IMR-90 (cell line): ENCODE measurements at regions not wholly inside any gene's neighbourhood (a gene's known extent, or its start where the extent isn't known, plus 50 kb on each side); places are given as distances from the start of the nearest gene placed in this dataset.

Source experiments
- ATAC-seq: fragments of 200-7000 bp; cut with Tn5 transposase; 2 replicates; pipeline ENCODE4 v1.9.1; 2020; ENCODE audit warnings: low read depth, mild to moderate bottlenecking, moderate library complexity
- BruUV-seq: library from RNA; stranded (reverse); fragments of 400-500 nt; replicated peaks from 2 replicates; lab custom pipeline; 2021; lab: Mats Ljungman, UMichigan
- CTCF ChIA-PET: fragments of 300-600 bp; formaldehyde crosslinking; extraction: SDS; loops from one replicate; lab custom pipeline; 2021; ENCODE audit warnings: antibody characterized with exemption; lab: Yijun Ruan, JAX
- POLR2A ChIA-PET: fragments of 300-600 bp; sonication (Branson Sonifier 250); formaldehyde crosslinking; loops from one replicate; lab custom pipeline; 2022; ENCODE audit warnings: antibody characterized with exemption; ENCODE audit not compliant: unreplicated experiment; lab: Charles Lee
- DNase-seq: peaks from one replicate; pipeline ENCODE4 v3.0.0; 2013
- H2AFZ ChIP-seq: replicated peaks from 2 replicates; pipeline ENCODE3; 2013; ENCODE audit warnings: low read length, mild to moderate bottlenecking; ENCODE audit not compliant: poor library complexity
- H2AK5ac ChIP-seq: 2 replicates; pipeline ENCODE4 v1.6.1; 2013; ENCODE audit warnings: low read depth, low read length, inconsistent platforms
- H2AK9ac ChIP-seq: replicated peaks from 2 replicates; pipeline ENCODE3; 2013; ENCODE audit warnings: mild to moderate bottlenecking, low read depth, low read length, moderate library complexity; ENCODE audit not compliant: poor library complexity
- H2BK120ac ChIP-seq: 2 replicates; pipeline ENCODE4 v1.6.1; 2013; ENCODE audit warnings: low read depth, low read length, inconsistent platforms
- H2BK15ac ChIP-seq: 3 replicates; pipeline ENCODE4 v1.6.1; 2013; ENCODE audit warnings: low read depth, low read length, inconsistent platforms
- H2BK20ac ChIP-seq: 2 replicates; pipeline ENCODE4 v1.6.1; 2013; ENCODE audit warnings: low read depth, mild to moderate bottlenecking, inconsistent platforms, low read length, moderate library complexity
- H2BK5ac ChIP-seq: 2 replicates; pipeline ENCODE4 v1.6.1; 2013; ENCODE audit warnings: mild to moderate bottlenecking, low read depth, low read length, inconsistent platforms; ENCODE audit not compliant: poor library complexity, severe bottlenecking
- H3K14ac ChIP-seq: replicated peaks from 2 replicates; pipeline ENCODE4 v1.6.1; 2013; ENCODE audit warnings: low read depth, low read length, inconsistent platforms
- H3K18ac ChIP-seq: 2 replicates; pipeline ENCODE4 v1.6.1; 2013; ENCODE audit warnings: low read depth, low read length, control low read depth
- H3K23ac ChIP-seq: 2 replicates; pipeline ENCODE4 v1.6.1; 2013; ENCODE audit warnings: low read depth, low read length, inconsistent platforms
- H3K27ac ChIP-seq: 2 replicates; pipeline ENCODE4 v1.5.1; 2013; ENCODE audit warnings: mild to moderate bottlenecking, control low read depth, low read length; ENCODE audit not compliant: insufficient read depth
- H3K27me3 ChIP-seq: 2 replicates; pipeline ENCODE4 v1.6.1; 2013; ENCODE audit warnings: low read length; ENCODE audit not compliant: control insufficient read depth, insufficient read depth
- H3K36me3 ChIP-seq: 2 replicates; pipeline ENCODE4 v1.6.1; 2013; ENCODE audit warnings: low read length, mixed read lengths; ENCODE audit not compliant: control insufficient read depth, insufficient read depth
- H3K4ac ChIP-seq: 2 replicates; pipeline ENCODE4 v1.6.1; 2013; ENCODE audit warnings: low read depth, low read length, inconsistent platforms
- H3K4me1 ChIP-seq: 2 replicates; pipeline ENCODE4 v1.6.1; 2013; ENCODE audit warnings: low read length, mixed read lengths; ENCODE audit not compliant: control insufficient read depth, insufficient read depth
- H3K4me2 ChIP-seq: 2 replicates; pipeline ENCODE4 v1.6.1; 2013; ENCODE audit warnings: low read depth, mild to moderate bottlenecking, control low read depth, low read length, moderate library complexity
- H3K4me3 ChIP-seq: 2 replicates; pipeline ENCODE4 v1.5.1; 2013; ENCODE audit warnings: low read depth, mild to moderate bottlenecking, control low read depth, low read length, moderate library complexity; ENCODE audit not compliant: insufficient read depth
- H3K56ac ChIP-seq: 2 replicates; pipeline ENCODE4 v1.6.1; 2013; ENCODE audit warnings: low read length, inconsistent platforms; ENCODE audit not compliant: insufficient read depth; ENCODE audit errors: extremely low read depth
- H3K79me1 ChIP-seq, 2 experiments: 2 replicates each; pipeline ENCODE4 v1.6.1; 2013; ENCODE audit warnings: low read length in 2 of 2, inconsistent platforms in 1 of 2, low read depth in 1 of 2
- H3K9ac ChIP-seq: 2 replicates; pipeline ENCODE4 v1.6.1; 2013; ENCODE audit warnings: low read depth, low read length, control low read depth
- H3K9me1 ChIP-seq: 2 replicates; pipeline ENCODE4 v1.6.1; 2013; ENCODE audit warnings: low read length, inconsistent platforms; ENCODE audit not compliant: insufficient read depth
- H3K9me3 ChIP-seq: 2 replicates; pipeline ENCODE4 v1.6.1; 2013; ENCODE audit warnings: low read length; ENCODE audit not compliant: control insufficient read depth, insufficient read depth
- H4K20me1 ChIP-seq: 2 replicates; pipeline ENCODE4 v1.6.1; 2013; ENCODE audit warnings: low read length, inconsistent platforms; ENCODE audit not compliant: insufficient read depth
- H4K5ac ChIP-seq: 2 replicates; pipeline ENCODE4 v1.6.1; 2013; ENCODE audit warnings: mild to moderate bottlenecking, low read depth, low read length, control low read depth
- H4K8ac ChIP-seq, 2 experiments: 2 replicates each; pipeline ENCODE4 v1.6.1; 2013; ENCODE audit warnings: low read depth in 2 of 2, low read length in 2 of 2, control low read depth in 1 of 2, inconsistent platforms in 1 of 2
- H4K91ac ChIP-seq: 2 replicates; pipeline ENCODE4 v1.6.1; 2013; ENCODE audit warnings: low read depth, low read length, inconsistent platforms; ENCODE audit not compliant: insufficient read depth
- BHLHE40 ChIP-seq: fragments of 150-350 bp; IDR thresholded peaks from 2 replicates; pipeline ENCODE4 v1.6.1; 2016; ENCODE audit warnings: mild to moderate bottlenecking, low read depth, low read length
- CEBPB ChIP-seq: IDR thresholded peaks from 2 replicates; pipeline ENCODE4 v1.6.1; 2012; ENCODE audit warnings: low read depth, low read length, improper control_type of control experiment
- CHD1 ChIP-seq: IDR thresholded peaks from 2 replicates; pipeline ENCODE4 v1.6.1; 2012; ENCODE audit warnings: low read depth, low read length, improper control_type of control experiment
- CTCF ChIP-seq: conservative IDR thresholded peaks from 2 replicates; pipeline ENCODE4 v1.5.1; 2012; ENCODE audit warnings: mild to moderate bottlenecking, low read depth, low read length, improper control_type of control experiment
- ELK1 ChIP-seq: fragments of 150-350 bp; IDR thresholded peaks from 2 replicates; pipeline ENCODE4 v1.6.1; 2016; ENCODE audit warnings: low read depth, mild to moderate bottlenecking, low read length, moderate library complexity, borderline replicate concordance
- FOS ChIP-seq: fragments of 150-350 bp; IDR thresholded peaks from 2 replicates; pipeline ENCODE4 v1.6.1; 2016; ENCODE audit warnings: low read depth, low read length
- MAFK ChIP-seq: IDR thresholded peaks from 2 replicates; pipeline ENCODE4 v1.6.1; 2012; ENCODE audit warnings: low read depth, low read length, improper control_type of control experiment
- MAZ ChIP-seq: IDR thresholded peaks from 2 replicates; pipeline ENCODE4 v1.6.1; 2012; ENCODE audit warnings: low read depth, mild to moderate bottlenecking, low read length, improper control_type of control experiment, moderate library complexity, borderline replicate concordance
- MXI1 ChIP-seq: IDR thresholded peaks from 2 replicates; pipeline ENCODE4 v1.6.1; 2012; ENCODE audit warnings: low read depth, mild to moderate bottlenecking, low read length, moderate library complexity, borderline replicate concordance
- NFE2L2 ChIP-seq: fragments of 150-350 bp; IDR thresholded peaks from 2 replicates; pipeline ENCODE4 v1.6.1; 2016; ENCODE audit warnings: low read depth, mild to moderate bottlenecking, low read length
- POLR2A ChIP-seq: IDR thresholded peaks from 2 replicates; pipeline ENCODE4 v1.6.1; 2012; ENCODE audit warnings: mild to moderate bottlenecking, low read depth, low read length
- RAD21 ChIP-seq: IDR thresholded peaks from 2 replicates; pipeline ENCODE4 v1.6.1; 2012; ENCODE audit warnings: low read length, improper control_type of control experiment
- RCOR1 ChIP-seq: IDR thresholded peaks from 2 replicates; pipeline ENCODE4 v1.6.1; 2012; ENCODE audit warnings: mild to moderate bottlenecking, low read length, improper control_type of control experiment; ENCODE audit not compliant: insufficient replicate concordance
- RFX5 ChIP-seq: IDR thresholded peaks from 2 replicates; pipeline ENCODE4 v1.8.0; 2012; ENCODE audit warnings: low read depth, mild to moderate bottlenecking, low read length, moderate library complexity
- SMC3 ChIP-seq: fragments of 150-350 bp; IDR thresholded peaks from 2 replicates; pipeline ENCODE4 v1.6.1; 2016; ENCODE audit warnings: low read depth, mild to moderate bottlenecking, antibody characterized with exemption, low read length, moderate library complexity
- USF2 ChIP-seq: fragments of 150-350 bp; IDR thresholded peaks from 2 replicates; pipeline ENCODE4 v1.6.1; 2017; ENCODE audit warnings: mild to moderate bottlenecking, antibody characterized with exemption, low read length, low read depth
- WGBS, 2 experiments: methylation state at CpG; one replicate each; pipeline versions ENCODE4 v1.1.5 to v1.1.7; 2013; ENCODE audit warnings: missing lambda C conversion rate in 2 of 2; ENCODE audit not compliant: insufficient read length in 1 of 2; ENCODE audit errors: extremely low coverage in 2 of 2; 5-methylcytosine and 5-hydroxymethylcytosine counted together
- dilution Hi-C: fragments of 300-500 bp; cut with HindIII; formaldehyde crosslinking; loops from one replicate; pipeline ENCODE4 v1.14.3; 2018; ENCODE audit warnings: low sequenced_read_pairs; ENCODE audit not compliant: unreplicated experiment
- in situ Hi-C: fragments of 300-500 bp; cut with MboI; formaldehyde crosslinking; loops from 3 replicates; pipeline ENCODE4 v1.14.3; 2019; ENCODE audit warnings: low sequenced_read_pairs, inconsistent platforms, mixed read lengths
- intact Hi-C: fragments of 100-400 bp; cut with micrococcal nuclease; formaldehyde crosslinking; loops from 2 replicates; pipeline ENCODE4 v1.10.0; 2022

GRCh38 chr6:92047152-92047850 lies 1372.1 kb downstream of the EPHA7 start:
- Histone ChIP-seq H3K23ac (no peak overlapping the region), H3K4me2 (no peak overlapping the region), H3K18ac (no peak overlapping the region), H4K8ac (no peak overlapping the region), H3K56ac (no peak overlapping the region), H4K91ac (no peak overlapping the region), H2BK120ac (no peak overlapping the region), H2BK15ac (no peak overlapping the region), H3K36me3 (no peaks in the 10 kb centered on the region), H4K5ac (no peak overlapping the region), H3K4me1 (no peaks in the 10 kb centered on the region), H2BK20ac (no peak overlapping the region), H4K20me1 (no peaks in the 10 kb centered on the region), H3K4me3 (no peak overlapping the region), H3K9me1 (no peaks in the 10 kb centered on the region), H2AK5ac (no peak overlapping the region), H3K4ac (no peak overlapping the region), H2AK9ac (no peak overlapping the region), H2AFZ (no peak overlapping the region), H2BK5ac (no peak overlapping the region), H3K14ac (no peak overlapping the region), H3K79me1 (no peaks in the 10 kb centered on the region), H3K9ac (no peak overlapping the region), H3K9me3 (no peaks in the 10 kb centered on the region), H3K27ac (no peak overlapping the region), H3K27me3 (no peaks in the 10 kb centered on the region)
- POLR2A ChIA-PET: no interaction called here
- ATAC-seq: no peak
- no TSS peak for BruUV-seq
- intact Hi-C loops (no loop called here), in situ Hi-C loops (no loop called here), dilution Hi-C loops (no loop called here)
- WGBS, 2 experiments: no CpG with 5 or more reads among the region's 4 CpGs
- no peak for DNase-seq
- TF ChIP-seq MXI1 (no peak), POLR2A (no peak), BHLHE40 (no peak), CEBPB (no peak), NFE2L2 (no peak), MAFK (no peak), SMC3 (no peak), USF2 (no peak), RAD21 (no peak), CTCF (no peak), RCOR1 (no peak), CHD1 (no peak), RFX5 (no peak), FOS (no peak), MAZ (no peak), ELK1 (no peak)
- CTCF ChIA-PET: interaction anchor here (0.6 to 1.0 kb wide), 2 partner anchors 14 to 69 kb away, joined by 3 to 5 read pairs; no protein-coding TSS in a partner anchor
